ENCODE measurements at regions not wholly inside any gene's neighbourhood (a gene's known extent, or its start where the extent isn't known, plus 50 kb on each side); places are given as distances from the start of the nearest gene placed in this dataset.

DNA sequence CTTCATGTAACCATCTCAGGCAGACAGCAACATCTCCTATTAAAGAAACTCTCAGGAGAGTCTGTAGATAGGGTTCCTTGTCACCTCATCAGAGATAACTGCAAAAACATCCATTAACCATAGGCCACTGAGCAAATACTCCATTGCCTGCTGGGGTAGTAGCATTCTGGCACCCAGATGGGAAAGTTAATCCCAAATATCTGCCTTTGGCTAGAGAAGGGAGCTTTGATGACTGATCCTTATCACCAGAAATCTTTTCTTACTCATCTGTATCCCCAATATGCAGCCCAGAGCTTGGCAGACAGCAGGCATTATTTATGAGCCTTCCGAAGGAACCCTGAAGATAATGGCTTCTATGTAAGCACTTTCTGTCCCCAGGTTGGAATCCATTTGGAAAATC lies 173.1 kb downstream of the MFSD1 start:
- DNase-seq, result no peak

DNA sequence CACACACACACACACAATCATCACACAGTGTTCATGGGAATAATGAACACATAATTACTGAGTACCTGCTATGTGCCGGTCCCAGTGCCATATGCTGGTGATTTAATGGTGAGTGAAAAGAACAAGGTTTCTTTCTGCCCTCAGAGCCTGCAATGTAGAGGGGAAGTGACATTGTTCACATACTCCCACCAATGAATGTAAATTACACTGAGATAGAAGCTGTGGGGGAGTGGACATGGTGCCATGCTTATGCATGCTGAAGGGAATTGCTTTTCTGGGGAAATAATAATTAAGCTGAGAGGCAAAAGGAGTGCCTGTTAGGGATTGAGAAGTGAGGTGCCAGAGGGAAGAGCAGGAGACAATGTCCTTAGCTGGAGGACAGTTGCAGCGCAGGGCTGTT lies 175.1 kb downstream of the MFSD1 start:
- DNase-seq, result peak in 1 of 3 experiments; percentile 28

DNA sequence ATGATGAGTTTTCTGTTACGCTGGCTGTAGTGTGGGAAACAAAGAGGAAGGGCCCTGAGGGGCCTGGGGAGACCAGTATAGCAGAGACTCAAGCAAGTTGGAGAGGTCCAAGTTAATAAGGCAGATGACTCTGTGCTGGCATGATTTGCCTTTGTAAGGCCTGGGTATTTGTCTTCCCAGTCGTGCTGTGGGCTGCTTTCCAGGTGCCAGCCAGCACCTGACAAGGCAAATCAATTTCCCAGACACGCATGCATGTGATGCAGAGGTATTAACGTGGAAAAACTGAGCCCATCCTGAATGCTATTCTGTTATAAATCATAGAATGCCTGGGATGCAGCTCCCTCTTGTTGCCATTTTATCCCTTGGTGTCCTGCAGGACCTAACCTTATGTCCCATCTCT lies 175.6 kb downstream of the MFSD1 start:
- DNase-seq, result no peak

DNA sequence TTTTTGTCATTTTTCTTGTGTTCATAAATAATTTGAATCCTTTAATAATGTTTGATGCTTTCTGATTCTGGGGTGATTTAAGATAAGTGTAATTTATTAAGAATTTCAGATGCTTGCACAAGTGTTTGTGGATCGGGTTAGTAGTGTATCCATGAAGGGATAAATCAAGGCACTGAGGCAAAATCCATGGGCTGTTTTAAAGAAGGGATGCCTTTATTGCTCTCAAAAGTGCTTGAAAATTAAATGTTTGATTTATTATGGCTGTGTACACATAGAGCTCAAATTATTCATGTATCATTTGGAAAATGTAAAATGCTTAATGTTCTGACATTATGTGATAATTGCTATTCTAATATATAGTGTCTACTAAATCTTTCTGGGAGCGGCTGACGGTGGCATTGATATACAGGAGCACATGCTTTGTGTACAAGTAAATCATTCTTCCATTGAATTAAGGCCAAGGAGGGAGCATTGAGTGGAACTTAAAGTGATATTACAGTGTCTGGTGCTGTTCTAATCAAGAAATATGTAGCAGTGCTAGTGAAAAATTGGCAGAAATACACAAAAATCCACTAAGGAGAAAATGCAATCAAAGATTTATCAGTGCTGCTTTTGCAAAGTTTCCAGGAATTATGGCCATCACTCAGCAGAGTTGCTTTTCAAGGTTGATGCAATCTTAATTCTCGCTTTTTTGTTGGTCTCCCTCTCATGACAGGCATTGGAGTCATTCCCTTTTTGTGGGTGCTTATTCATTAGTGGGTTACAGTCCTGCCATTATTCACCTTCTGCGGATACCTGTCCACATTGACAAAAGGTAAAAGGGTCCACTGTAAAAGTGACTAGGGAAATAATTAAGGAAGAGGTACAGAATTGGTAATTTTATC lies 181.6 kb downstream of the MFSD1 start:
- peak in 2 of 3 experiments; percentile 42 to 88 for DNase-seq

DNA sequence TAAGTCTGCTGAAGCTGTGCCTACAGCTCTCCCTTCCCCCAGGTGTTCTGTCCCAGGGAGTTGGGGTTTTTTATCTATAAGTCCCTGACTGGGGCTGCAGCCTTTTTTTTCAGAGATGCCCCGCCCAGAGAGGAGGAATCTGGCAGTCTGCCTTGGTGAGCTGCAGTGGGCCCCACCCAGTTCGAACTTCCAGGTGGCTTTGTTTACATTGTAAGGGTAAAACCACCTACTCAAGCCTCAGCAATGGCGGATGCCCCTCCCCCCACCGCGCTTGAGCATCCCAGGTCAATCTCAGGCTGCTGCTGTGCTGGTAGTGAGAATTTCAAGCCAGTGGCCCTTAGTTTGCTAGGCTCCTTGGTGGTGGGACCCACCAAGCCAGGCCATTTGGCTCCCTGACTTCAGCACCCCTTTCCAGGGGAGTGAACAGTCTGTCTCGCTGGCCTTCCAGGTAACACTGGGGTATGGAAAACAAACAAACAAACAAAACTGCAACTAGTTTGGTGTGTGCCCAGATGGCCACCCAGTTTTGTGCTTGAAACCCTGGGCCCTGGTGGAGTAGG lies 189.4 kb downstream of the MFSD1 start:
- DNase-seq, result peak; percentile 72 to 94 (median 88)

DNA sequence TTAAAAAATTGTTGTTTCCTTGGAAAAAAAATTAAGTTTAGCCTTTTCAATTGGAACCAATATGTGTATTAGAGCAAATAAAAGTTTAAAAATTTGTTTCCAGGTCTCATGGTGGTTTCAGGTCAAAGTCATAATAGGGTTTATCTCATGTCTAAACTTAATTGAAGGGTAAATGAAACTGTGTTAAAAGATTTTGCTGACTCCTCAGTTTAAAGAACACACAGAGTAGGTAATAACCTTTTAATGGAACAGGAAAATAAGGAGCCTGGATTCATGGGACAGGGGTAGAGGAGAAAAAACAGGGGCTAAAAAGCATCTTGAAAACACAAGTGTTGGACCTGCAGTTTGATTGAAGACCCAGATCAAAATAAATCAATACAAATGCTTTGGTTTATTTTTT lies 190.6 kb downstream of the MFSD1 start:
- DNase-seq, result no peak

DNA sequence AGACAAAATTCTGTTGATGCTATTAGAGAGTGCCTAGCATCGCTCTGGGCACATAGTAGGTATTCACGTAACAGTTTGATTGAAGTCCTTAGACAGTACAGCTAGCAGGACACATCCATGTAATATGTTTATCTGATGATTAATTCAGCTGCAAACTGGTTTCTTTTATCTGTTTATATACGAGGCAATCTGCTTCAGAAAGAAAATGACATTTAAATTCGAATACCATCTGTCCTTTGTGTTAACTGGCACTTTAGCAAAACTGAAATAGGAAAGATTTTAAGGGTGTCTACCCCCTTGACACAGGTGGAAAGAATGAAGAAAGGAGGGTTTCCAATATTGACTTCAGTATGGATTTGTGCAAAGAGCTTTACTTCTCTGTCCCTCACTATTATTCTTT lies 192.5 kb downstream of the MFSD1 start:
- DNase-seq, result no peak

GRCh38 chr3:159001711-159002110 lies 199.9 kb downstream of the MFSD1 start:
- DNase-seq, result no peak

GRCh38 chr3:159005137-159005536 lies 203.3 kb downstream of the MFSD1 start:
- no peak for DNase-seq

DNA sequence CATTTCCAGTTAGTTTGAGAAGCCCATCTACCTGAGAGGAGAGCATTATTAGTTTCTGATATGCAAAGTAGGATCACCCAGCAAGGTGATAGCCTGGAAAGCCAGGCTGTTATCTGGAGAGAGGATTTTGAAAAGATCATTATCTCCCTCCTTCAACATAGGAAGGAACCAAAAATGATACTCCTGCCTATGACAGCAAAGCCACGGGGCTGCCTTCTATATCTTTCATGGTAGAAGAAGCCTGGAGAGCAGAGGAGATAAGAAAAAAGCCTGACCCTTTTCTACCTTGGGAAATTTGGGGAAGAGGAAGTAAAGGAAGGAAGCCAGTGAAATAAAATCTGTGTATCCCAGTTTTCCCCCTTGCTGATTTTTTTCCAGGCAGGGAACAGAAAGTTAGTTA lies 205.5 kb downstream of the MFSD1 start:
- DNase-seq, result no peak

DNA sequence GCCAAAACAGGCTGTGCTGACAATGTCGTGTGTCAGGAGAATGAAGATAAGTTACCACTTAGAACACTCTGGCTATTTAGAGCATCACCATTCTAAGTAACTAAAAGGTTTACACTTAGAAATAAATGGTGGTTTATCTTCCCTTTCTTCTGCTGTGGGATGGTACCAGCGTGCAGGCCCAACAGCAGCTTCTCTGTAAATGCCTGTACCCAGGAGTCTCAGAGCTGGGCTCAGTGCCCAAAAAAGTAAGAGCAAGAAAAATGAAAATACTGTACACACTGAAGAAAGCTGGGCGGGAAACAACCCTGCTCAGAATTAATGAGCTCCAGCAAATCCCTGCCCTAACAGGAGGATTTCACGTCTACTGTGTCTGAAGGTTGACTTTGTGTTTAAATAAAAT lies 206.5 kb downstream of the MFSD1 start:
- no peak for DNase-seq

- no peak for DNase-seq
Observed at GRCh38 chr3:159018341-159018740, 216.5 kb downstream of the MFSD1 start.

GRCh38 chr3:159025733-159026132 lies 223.9 kb downstream of the MFSD1 start:
- DNase-seq, result no peak

- DNase-seq, result no peak
Observed at GRCh38 chr3:159026510-159026909, 224.7 kb downstream of the MFSD1 start.

DNA sequence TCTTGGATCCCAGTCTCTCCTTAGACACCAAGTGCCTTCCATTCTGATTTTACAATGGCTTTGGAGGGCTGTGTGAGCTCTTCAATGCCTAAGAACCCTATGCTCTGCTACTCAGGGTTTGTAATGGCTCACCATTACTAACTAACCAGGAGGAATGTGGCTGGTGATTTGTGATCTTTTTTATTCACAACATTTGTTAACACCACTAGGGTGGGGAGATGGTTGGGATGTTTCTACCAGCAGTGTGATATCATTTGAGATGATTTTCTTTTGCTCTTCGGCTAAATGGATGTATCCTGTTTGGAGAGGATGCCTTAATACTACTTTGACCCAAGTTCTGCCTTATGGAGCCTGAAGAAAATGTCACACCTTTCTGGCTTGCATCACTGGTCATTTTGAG lies 226.9 kb downstream of the MFSD1 start:
- no peak for DNase-seq

DNA sequence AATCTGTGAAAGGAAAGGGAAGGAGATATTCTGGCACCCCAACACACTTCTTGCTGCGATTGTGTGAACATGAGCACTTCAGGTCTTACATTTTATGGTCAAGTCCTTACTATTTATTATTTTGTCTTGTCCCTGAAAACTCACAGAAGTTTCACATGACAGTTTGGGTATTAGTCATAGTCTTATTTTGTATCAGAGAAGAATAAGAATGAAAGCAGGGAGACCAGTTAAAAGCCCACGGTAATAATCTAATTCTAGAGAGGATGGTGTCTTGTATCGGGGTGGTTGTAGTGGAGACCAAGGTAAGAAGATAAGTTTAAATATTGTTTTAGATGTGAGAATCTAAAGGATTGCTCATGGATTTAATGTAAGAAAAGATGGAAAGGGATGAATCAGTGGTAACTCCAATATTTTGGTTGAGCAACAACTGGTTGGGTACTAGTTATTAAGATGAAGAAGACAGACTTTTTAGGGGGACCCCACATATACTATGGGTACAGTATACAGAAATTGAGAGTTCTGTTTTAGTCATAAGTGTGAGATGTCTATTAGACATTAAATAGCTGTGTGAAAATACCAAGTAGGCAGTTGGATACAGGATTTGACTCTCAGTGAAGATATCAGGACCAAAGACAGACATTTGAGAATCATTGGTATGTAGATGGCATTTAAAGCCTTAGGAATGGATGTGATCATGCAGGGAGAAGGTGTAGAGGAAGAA lies 227.6 kb downstream of the MFSD1 start:
- no peak for DNase-seq

- peak in 2 of 3 experiments; percentile 25 to 60 for DNase-seq
Observed at GRCh38 chr3:159030138-159030670, 228.3 kb downstream of the MFSD1 start.

GRCh38 chr3:159030886-159031679 lies 229.2 kb downstream of the MFSD1 start:
- DNase-seq, result no peak

DNA sequence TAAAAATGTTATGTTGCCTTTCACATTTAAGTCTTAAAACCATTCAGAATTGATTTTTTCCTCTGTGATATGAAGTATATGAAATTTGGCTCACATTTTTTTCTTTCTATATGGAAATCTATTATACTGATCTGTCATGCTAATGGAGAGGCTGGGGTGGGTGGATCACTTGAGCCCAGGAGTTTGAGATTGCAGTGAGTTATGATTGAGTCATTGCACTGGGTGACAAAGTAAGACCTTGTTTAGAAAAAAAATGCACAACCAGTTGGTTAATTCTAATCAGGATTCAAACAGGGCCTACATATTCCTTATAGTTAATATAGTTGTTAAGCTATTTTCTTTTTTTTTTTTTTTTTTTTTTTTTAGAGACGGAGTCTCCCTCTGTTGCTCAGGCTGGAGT lies 230.5 kb downstream of the MFSD1 start:
- no peak for DNase-seq

DNA sequence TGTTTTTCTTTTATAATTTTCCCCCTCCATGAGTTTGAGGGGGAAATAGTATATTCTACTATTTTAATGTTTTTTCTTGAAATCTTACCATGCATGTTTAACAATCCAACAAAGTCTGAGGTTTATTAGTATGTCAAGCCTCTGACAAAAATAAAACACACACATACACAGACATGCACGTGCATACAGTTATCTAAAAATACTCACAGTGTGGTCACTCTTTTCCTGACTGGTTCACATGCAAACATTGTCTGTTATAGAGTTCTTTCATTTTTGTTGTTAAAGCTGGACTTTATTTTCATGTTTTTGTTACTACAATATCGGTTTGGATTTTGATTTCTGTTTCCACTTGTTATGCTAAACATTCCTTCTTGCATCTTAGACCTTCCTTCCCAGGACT lies 236.6 kb downstream of the MFSD1 start:
- no peak for DNase-seq

DNA sequence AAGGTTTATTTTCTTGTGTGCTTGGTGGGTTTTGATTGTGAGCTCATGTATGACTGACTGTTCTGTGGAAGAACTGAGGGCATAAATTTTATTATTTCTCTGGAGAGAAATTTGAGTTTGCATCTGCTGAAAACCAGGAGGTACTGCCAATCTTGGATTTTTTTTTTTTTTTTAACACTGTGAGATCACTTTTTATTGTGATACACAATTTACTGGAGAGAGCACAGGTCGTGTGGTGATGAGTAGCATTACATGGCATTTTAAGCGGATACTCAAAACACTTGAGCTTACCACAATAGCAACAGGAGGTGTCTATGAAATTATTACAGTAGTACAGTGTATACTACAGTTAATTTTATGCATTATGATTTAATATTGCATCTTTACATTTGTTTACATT lies 237.4 kb downstream of the MFSD1 start:
- DNase-seq, result no peak

DNA sequence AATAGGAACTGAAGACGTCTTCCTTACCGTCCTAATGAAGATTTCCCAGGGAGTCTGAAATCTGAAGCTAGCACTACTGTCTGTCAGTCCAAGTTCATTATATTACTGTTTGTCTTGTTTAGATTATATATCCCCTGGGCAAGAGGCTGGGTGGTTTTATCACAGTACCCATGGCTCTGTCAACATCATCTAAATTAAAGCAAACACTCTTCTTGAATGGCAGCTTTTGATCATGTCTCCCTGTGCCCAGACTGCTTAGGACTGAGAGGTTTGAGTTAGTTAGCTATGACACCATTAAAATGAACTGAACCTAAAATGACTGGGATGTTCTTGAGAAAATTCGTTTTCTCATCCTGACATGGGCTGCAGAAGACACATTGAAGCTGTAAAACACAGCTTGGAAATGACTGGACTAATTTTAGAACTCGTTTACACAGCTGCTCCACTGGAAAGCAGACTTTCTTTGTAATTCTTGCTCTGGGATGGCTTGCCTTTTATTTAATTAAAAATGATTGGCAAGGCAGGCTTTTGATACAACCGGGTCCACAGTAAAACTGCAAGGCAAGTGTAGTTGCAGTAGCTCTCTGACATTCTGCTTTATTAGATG lies 243.5 kb downstream of the MFSD1 start:
- DNase-seq, result peak; percentile 53 to 88 (median 62)

Measured in NCI-H1417 (cell line).